NT2/D1 (cell line): ENCODE measurements at regions not wholly inside any gene's neighbourhood (a gene's known extent, or its start where the extent isn't known, plus 50 kb on each side); places are given as distances from the start of the nearest gene placed in this dataset.

ENCODE experiments used
- DNase-seq: peaks from one replicate; pipeline ENCODE4 v3.0.0-alpha.2; 2011; ENCODE audit warnings: low read depth, low spot score
- H3K27me3 ChIP-seq: 2 replicates; pipeline ENCODE4 v1.6.0; 2011; ENCODE audit warnings: mild to moderate bottlenecking; ENCODE audit not compliant: insufficient read length, insufficient read depth
- H3K36me3 ChIP-seq: 2 replicates; pipeline ENCODE4 v1.6.1; 2011; ENCODE audit warnings: mild to moderate bottlenecking, low read length, mixed read lengths; ENCODE audit not compliant: insufficient read depth, insufficient read length
- H3K4me1 ChIP-seq: 2 replicates; pipeline ENCODE4 v1.5.1; 2011; ENCODE audit not compliant: insufficient read depth, insufficient read length
- H3K4me3 ChIP-seq: 2 replicates; pipeline ENCODE4 v1.5.1; 2011; ENCODE audit warnings: low read depth; ENCODE audit not compliant: insufficient read length
- H3K9ac ChIP-seq: 2 replicates; pipeline ENCODE4 v1.6.0; 2011; ENCODE audit warnings: low read depth; ENCODE audit not compliant: insufficient read length
- H3K9me3 ChIP-seq: 2 replicates; pipeline ENCODE4 v1.5.1; 2011; ENCODE audit warnings: mild to moderate bottlenecking, low read length; ENCODE audit not compliant: insufficient read depth
- SUZ12 ChIP-seq: IDR thresholded peaks from 2 replicates; pipeline ENCODE4 v1.6.1; 2011; ENCODE audit not compliant: insufficient read length, insufficient read depth; ENCODE audit errors: extremely low read depth
- YY1 ChIP-seq: IDR thresholded peaks from 2 replicates; pipeline ENCODE4 v1.6.1; 2011; ENCODE audit not compliant: insufficient read length, insufficient read depth
- ZNF274 ChIP-seq: IDR thresholded peaks from 2 replicates; pipeline ENCODE4 v1.6.1; 2011; ENCODE audit warnings: mild to moderate bottlenecking, low read depth, low read length

DNA sequence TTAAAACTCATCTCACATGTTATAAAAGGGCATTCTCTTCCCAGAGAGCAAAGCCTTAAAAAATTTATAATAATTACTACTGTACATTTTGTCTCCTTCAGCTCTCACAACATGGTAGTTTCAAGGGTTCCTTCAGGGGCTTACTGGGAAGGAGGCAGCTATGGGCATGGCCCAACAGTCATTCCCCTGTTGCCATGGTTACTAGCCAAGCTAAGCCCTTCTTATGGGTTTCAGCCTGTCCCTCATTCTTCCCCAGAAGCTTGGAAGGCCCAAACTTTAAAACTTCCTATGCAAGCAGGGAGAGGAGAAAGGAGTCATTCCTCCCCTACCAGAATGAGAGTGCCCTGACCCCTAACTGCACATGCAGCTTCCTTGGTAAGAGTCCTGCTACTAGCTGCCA is 82.2 kb upstream of the CNTLN start:
- Histone ChIP-seq H3K9me3 (no peaks in the 10 kb centered on the region), H3K9ac (no peak overlapping the region), H3K36me3 (no peaks in the 10 kb centered on the region), H3K4me1 (no peaks in the 10 kb centered on the region), H3K27me3 (no peaks in the 10 kb centered on the region), H3K4me3 (no peak overlapping the region)
- TF ChIP-seq SUZ12: no peak
- no peak for TF ChIP-seq ZNF274
- no peak for TF ChIP-seq YY1
- DNase-seq: peak; percentile 22

DNA sequence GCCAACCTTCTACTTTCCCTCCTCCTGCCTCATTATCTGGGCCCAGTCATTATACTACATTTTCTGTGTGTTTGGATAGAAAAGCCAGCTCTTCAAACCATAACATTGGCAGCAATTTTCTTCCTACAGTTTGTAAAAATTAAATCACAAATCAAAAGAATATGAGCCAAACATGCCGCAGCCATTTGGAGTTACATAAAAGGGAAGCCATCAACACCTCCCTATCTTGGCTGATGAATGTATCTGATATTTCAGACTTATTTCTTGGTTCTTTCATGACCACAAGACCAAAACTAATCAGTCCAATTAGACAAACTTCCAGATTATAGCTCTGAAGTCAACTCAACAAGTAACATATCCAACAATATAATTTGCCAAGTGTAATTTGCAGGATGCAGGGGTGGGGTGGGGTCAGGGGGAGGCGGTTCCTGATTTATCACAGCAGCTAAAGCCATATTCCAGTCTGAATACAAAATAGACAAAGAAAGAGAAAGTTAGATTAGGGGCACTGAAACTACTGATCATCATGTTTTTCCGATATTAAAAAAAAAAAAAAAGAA is 89.4 kb upstream of the CNTLN start:
- Histone ChIP-seq H3K9me3 (no peaks in the 10 kb centered on the region), H3K9ac (no peak overlapping the region), H3K36me3 (no peaks in the 10 kb centered on the region), H3K4me1 (no peaks in the 10 kb centered on the region), H3K27me3 (no peaks in the 10 kb centered on the region), H3K4me3 (no peak overlapping the region)
- no peak for DNase-seq
- no peak for TF ChIP-seq SUZ12
- TF ChIP-seq YY1: no peak
- TF ChIP-seq ZNF274: no peak

GRCh38 chr9:17031546-17031945 is 103.3 kb upstream of the CNTLN start:
- Histone ChIP-seq H3K27me3 (no peaks in the 10 kb centered on the region), H3K4me1 (no peaks in the 10 kb centered on the region), H3K4me3 (no peak overlapping the region), H3K9me3 (peaks cover 6% of the 10 kb centered on the region; the same call in 1 of the 2 replicates), H3K9ac (no peak overlapping the region), H3K36me3 (no peaks in the 10 kb centered on the region)
- no peak for DNase-seq
- TF ChIP-seq YY1: no peak
- no peak for TF ChIP-seq SUZ12
- no peak for TF ChIP-seq ZNF274

DNA sequence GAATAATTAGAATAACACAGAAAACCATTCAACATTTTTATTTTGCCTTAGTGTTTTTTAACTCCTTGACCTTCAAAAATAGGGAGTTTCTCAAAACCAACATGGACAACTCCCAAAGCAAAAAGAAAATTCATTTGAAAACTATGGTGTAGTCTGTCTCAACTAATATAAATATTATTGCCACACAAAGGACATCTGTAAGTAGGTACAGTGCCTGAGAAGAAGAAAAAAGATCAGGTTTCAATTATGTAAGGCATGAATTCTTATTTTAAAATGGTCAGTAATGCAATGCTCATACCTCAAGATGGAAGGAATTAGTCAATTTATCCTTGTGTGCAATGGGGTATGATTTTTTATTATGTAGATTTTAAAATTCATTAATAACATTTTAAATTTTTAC is 109.6 kb upstream of the CNTLN start:
- no peaks in the 10 kb centered on the region for H3K4me1 ChIP-seq
- no peak for TF ChIP-seq YY1
- TF ChIP-seq ZNF274: no peak
- TF ChIP-seq SUZ12: no peak
- no peak overlapping the region for H3K4me3 ChIP-seq
- DNase-seq: no peak
- H3K9ac ChIP-seq: no peak overlapping the region
- H3K36me3 ChIP-seq: no peaks in the 10 kb centered on the region
- H3K27me3 ChIP-seq: no peaks in the 10 kb centered on the region
- H3K9me3 ChIP-seq: peaks cover 5% of the 10 kb centered on the region; the same call in 1 of the 2 replicates

DNA sequence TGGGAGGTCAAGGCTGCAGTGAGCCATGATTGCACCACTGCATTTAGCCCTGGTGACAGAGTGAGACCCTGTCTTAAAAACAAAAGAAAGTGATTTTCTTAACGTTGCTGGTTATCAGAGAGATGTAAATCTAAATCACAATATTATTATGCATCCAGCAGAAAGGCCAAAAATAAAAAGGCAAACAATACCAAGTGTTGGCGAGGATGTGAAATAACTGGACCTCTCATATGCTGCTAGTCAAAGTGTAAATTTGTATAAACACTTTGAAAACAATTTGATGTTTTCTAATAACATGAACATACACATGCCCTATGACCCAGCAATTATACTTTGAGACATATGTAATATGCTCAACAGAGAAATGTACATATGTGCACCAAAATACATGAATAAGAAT is 110.7 kb upstream of the CNTLN start:
- H3K4me1 ChIP-seq: no peaks in the 10 kb centered on the region
- DNase-seq: no peak
- no peaks in the 10 kb centered on the region for H3K36me3 ChIP-seq
- TF ChIP-seq YY1 (no peak), ZNF274 (no peak), SUZ12 (no peak)
- H3K27me3 ChIP-seq: no peaks in the 10 kb centered on the region
- H3K9ac ChIP-seq: no peak overlapping the region
- H3K4me3 ChIP-seq: no peak overlapping the region
- peaks cover 5% of the 10 kb centered on the region; the same call in 1 of the 2 replicates for H3K9me3 ChIP-seq

DNA sequence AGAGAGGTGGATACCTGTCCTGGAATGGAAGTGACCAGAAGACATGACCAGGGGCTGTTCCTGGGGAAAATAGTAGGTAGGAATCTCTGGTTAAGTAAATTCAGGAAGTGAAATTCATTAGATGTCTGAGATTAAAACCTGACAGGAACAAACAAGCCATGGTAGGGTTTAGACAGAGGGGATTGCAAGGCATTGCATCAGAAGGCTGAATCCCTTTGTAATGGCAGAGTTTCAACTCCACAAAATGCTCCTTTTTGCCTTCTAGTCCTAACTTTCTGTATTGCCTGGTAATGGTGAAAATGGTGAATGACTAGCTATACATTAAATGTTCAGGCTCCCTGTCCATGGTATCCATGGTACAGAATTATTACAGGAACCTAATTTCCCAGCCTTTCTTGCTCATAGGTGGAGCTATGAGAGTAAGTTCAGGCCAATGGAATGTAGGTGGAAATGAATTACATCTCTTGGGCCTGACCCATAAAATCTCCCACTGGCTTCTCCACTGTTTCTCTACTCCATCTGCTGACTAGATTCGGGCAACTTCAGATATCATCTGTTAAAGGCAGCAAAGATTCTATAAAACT is 113.4 kb upstream of the CNTLN start:
- H3K4me1 ChIP-seq: no peaks in the 10 kb centered on the region
- no peak overlapping the region for H3K4me3 ChIP-seq
- no peak for DNase-seq
- H3K27me3 ChIP-seq: no peaks in the 10 kb centered on the region
- H3K9me3 ChIP-seq: peaks cover 5% of the 10 kb centered on the region; the same call in 1 of the 2 replicates
- TF ChIP-seq ZNF274 (no peak), SUZ12 (no peak), YY1 (no peak)
- no peaks in the 10 kb centered on the region for H3K36me3 ChIP-seq
- H3K9ac ChIP-seq: no peak overlapping the region

DNA sequence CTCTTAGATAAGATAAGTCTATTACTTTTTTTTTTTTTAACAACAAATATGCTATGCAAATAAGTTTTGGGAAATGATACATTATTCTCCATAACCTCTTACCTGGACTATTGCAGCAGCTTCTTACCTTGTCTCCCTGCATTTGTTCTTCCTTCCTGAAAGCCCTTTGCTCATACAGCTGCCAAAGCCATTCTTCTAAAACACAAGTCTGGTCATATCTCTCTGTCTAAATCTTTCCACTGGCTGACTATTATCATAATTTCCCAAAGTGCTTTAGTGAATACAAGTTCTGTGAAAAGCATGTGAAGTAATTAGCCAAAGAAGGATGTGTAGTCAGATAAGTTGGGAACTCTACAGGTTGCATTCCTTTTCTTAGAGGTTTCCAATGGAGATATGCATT is 115.4 kb upstream of the CNTLN start:
- TF ChIP-seq ZNF274 (no peak), SUZ12 (no peak), YY1 (no peak)
- no peaks in the 10 kb centered on the region for H3K27me3 ChIP-seq

More for the DNA sequence above, 115.4 kb upstream of the CNTLN start:
- peaks cover 5% of the 10 kb centered on the region; the same call in 1 of the 2 replicates for H3K9me3 ChIP-seq
- no peak overlapping the region for H3K9ac ChIP-seq
- no peaks in the 10 kb centered on the region for H3K36me3 ChIP-seq
- no peak for DNase-seq
- no peaks in the 10 kb centered on the region for H3K4me1 ChIP-seq
- no peak overlapping the region for H3K4me3 ChIP-seq
